ENCODE measurements at regions not wholly inside any gene's neighbourhood (a gene's known extent, or its start where the extent isn't known, plus 50 kb on each side); places are given as distances from the start of the nearest gene placed in this dataset.

- Histone ChIP-seq H3K4me3 (no peak overlapping the region), H3K27me3 (no peaks in the 10 kb centered on the region), H3K36me3 (replicated peaks in 1 of 2) (no peaks in the 10 kb centered on the region), H3K27ac (no peak overlapping the region), H3K4me1 (replicated peaks in 1 of 2) (no peaks in the 10 kb centered on the region), H3K9me3 (replicated peaks in 1 of 3) (no peaks in the 10 kb centered on the region)
- TF ChIP-seq CTCF (IDR thresholded peaks at IDR 0.05) (no peak), POLR2A (IDR thresholded peaks at IDR 0.05) (no peak)
- intact Hi-C loops (cut with DNase I), result no loop called here
- 68 to 91% (median 79%) methylated on average over 2 of the region's 2 CpGs for WGBS, 4 donors
- no peak for DNase-seq
Measured at GRCh38 chr7:97620495-97620894, 111.4 kb upstream of the TAC1 start.

GRCh38 chr7:97623333-97623732 lies 108.6 kb upstream of the TAC1 start:
- TF ChIP-seq POLR2A (IDR thresholded peaks at IDR 0.05) (no peak), CTCF (IDR thresholded peaks at IDR 0.05) (no peak)
- Histone ChIP-seq H3K27ac (no peak overlapping the region), H3K4me3 (no peak overlapping the region), H3K27me3 (no peaks in the 10 kb centered on the region), H3K9me3 (replicated peaks in 1 of 3) (no peaks in the 10 kb centered on the region), H3K4me1 (replicated peaks in 1 of 2) (no peaks in the 10 kb centered on the region), H3K36me3 (replicated peaks in 1 of 2) (no peaks in the 10 kb centered on the region)
- intact Hi-C loops (cut with DNase I), result no loop called here
- WGBS, 4 donors, result 62 to 78% (median 67%) methylated on average over 3 of the region's 3 CpGs
- DNase-seq, result no peak

- no peak overlapping the region for H3K4me3 ChIP-seq
- no peaks in the 10 kb centered on the region for H3K36me3 ChIP-seq (replicated peaks in 1 of 2)
- no peak for DNase-seq
- H3K4me1 ChIP-seq (replicated peaks in 1 of 2), result no peaks in the 10 kb centered on the region
- H3K27me3 ChIP-seq, result no peaks in the 10 kb centered on the region
- intact Hi-C loops (cut with DNase I), result no loop called here
- H3K27ac ChIP-seq, result no peak overlapping the region
- H3K9me3 ChIP-seq (replicated peaks in 1 of 3), result no peaks in the 10 kb centered on the region
- 86 to 93% (median 89%) methylated on average over 1 of the region's 1 CpG for WGBS, 4 donors
- TF ChIP-seq POLR2A (IDR thresholded peaks at IDR 0.05) (no peak), CTCF (IDR thresholded peaks at IDR 0.05) (no peak)
Measured at GRCh38 chr7:97630116-97630515, 101.8 kb upstream of the TAC1 start.

GRCh38 chr7:97635622-97636021 lies 96.3 kb upstream of the TAC1 start:
- H3K27ac ChIP-seq, result no peak overlapping the region
- H3K9me3 ChIP-seq (replicated peaks in 1 of 3), result no peaks in the 10 kb centered on the region
- H3K27me3 ChIP-seq, result no peaks in the 10 kb centered on the region
- WGBS, 4 donors, result 80 to 84% (median 82%) methylated on average over 4 of the region's 4 CpGs
- no peaks in the 10 kb centered on the region for H3K36me3 ChIP-seq (replicated peaks in 1 of 2)
- no peaks in the 10 kb centered on the region for H3K4me1 ChIP-seq (replicated peaks in 1 of 2)
- no peak overlapping the region for H3K4me3 ChIP-seq
- DNase-seq, result no peak
- intact Hi-C loops (cut with DNase I), result no loop called here
- TF ChIP-seq POLR2A (IDR thresholded peaks at IDR 0.05), result no peak
- TF ChIP-seq CTCF (IDR thresholded peaks at IDR 0.05), result no peak

Measured in adrenal gland (tissue), 9 donors.